HepG2 (cell line): ENCODE measurements at regions not wholly inside any gene's neighbourhood (a gene's known extent, or its start where the extent isn't known, plus 50 kb on each side); places are given as distances from the start of the nearest gene placed in this dataset.

Experiments used
- ATAC-seq: fragments of 200-7000 bp; cut with Tn5 transposase; 3 replicates; pipeline ENCODE4 v1.9.1; 2020; ENCODE audit warnings: mild to moderate bottlenecking, moderate library complexity
- BruUV-seq: library from RNA; stranded (reverse); fragments of 400-500 nt; replicated peaks from 2 replicates; lab custom pipeline; 2021; lab: Mats Ljungman, UMichigan
- CTCF ChIA-PET: fragments of 300-600 bp; formaldehyde crosslinking; extraction: SDS; loops from one replicate; lab custom pipeline; 2021; ENCODE audit warnings: low total read pairs, inconsistent platforms, low intra/inter-chr PET ratio; lab: Yijun Ruan, JAX
- POLR2A ChIA-PET: fragments of 350-600 bp; sonication (Branson Sonifier 250); formaldehyde crosslinking; loops from one replicate; lab custom pipeline; 2020; ENCODE audit warnings: antibody characterized with exemption, inconsistent platforms; lab: Yijun Ruan, JAX
- DNase-seq: peaks from one replicate; pipeline ENCODE4 v3.0.0-alpha.2; 2015; ENCODE audit warnings: low spot score
- FAIRE-seq: peaks from 3 replicates; lab custom pipeline; 2011; peaks lifted over from hg19 to GRCh38; lab: Jason Lieb, UNC
- H2AFZ ChIP-seq: one replicate; pipeline ENCODE4 v1.6.1; 2011; ENCODE audit warnings: low read length, inconsistent platforms
- H3K27ac ChIP-seq: fragments of 300-600 bp; 3 replicates; pipeline ENCODE4 v1.8.0; 2011; ENCODE audit warnings: mixed run types, mild to moderate bottlenecking, mixed read lengths, low read length, inconsistent platforms; ENCODE audit not compliant: insufficient read depth; ENCODE audit errors: extremely low read length
- H3K27me3 ChIP-seq, 2 experiments: fragments of 200-600 bp in 1 of 2; 2 replicates in 1 of 2; 3 replicates in 1 of 2; pipeline versions ENCODE4 v1.6.0 to v1.8.0; 2011; ENCODE audit warnings: low read length in 2 of 2, mild to moderate bottlenecking in 2 of 2, moderate library complexity in 2 of 2, inconsistent platforms in 1 of 2; ENCODE audit not compliant: insufficient read depth in 2 of 2, control insufficient read depth in 1 of 2
- H3K36me3 ChIP-seq, 2 experiments: fragments of 200-600 bp in 1 of 2; replicated peaks in 1 of 2; 2 replicates in 1 of 2; 3 replicates in 1 of 2; pipeline versions ENCODE4 v1.5.1 to v1.8.0; 2011; ENCODE audit warnings: low read length in 2 of 2, inconsistent platforms in 1 of 2; ENCODE audit not compliant: insufficient read depth in 2 of 2, control insufficient read depth in 1 of 2
- H3K4me1 ChIP-seq: 2 replicates; pipeline ENCODE4 v1.5.1; 2012; ENCODE audit warnings: low read length, inconsistent platforms; ENCODE audit not compliant: insufficient read depth
- H3K4me2 ChIP-seq: 2 replicates; pipeline ENCODE4 v1.6.0; 2011; ENCODE audit warnings: low read depth, low read length, inconsistent platforms
- H3K4me3 ChIP-seq, 3 experiments: fragments of 200-600 bp in 1 of 3; sonication (generic), shearing (Covaris generic) in 1 of 3; replicated peaks in 1 of 3; 2 replicates each; pipeline ENCODE4 v1.5.1; 2011 to 2016; ENCODE audit warnings: low read length in 3 of 3, inconsistent platforms in 2 of 3, low read depth in 2 of 3, mild to moderate bottlenecking in 2 of 3, control low read depth in 1 of 3, mixed read lengths in 1 of 3; ENCODE audit not compliant: insufficient read depth in 1 of 3
- H3K79me2 ChIP-seq: one replicate; pipeline ENCODE4 v1.6.1; 2011; ENCODE audit warnings: low read length, inconsistent platforms; ENCODE audit not compliant: insufficient read depth
- H3K9ac ChIP-seq: 2 replicates; pipeline ENCODE4 v1.6.0; 2011; ENCODE audit warnings: mild to moderate bottlenecking, low read depth, low read length, inconsistent platforms; ENCODE audit not compliant: insufficient read depth
- H3K9me3 ChIP-seq: 2 replicates; pipeline ENCODE4 v1.5.1; 2012; ENCODE audit warnings: mild to moderate bottlenecking, low read length
- H4K20me1 ChIP-seq: 2 replicates; pipeline ENCODE4 v1.6.0; 2011; ENCODE audit warnings: inconsistent platforms, mild to moderate bottlenecking, low read length, moderate library complexity; ENCODE audit not compliant: insufficient read depth
- ADNP ChIP-seq: sonication (generic); formaldehyde crosslinking; IDR thresholded peaks from 2 replicates; pipeline ENCODE4 v1.4.0; 2020; ENCODE audit warnings: missing genetic modification reagents
- FOXK2 ChIP-seq: fragments of 450-650 bp; IDR thresholded peaks from 2 replicates; pipeline ENCODE4 v1.6.1; 2016
- GLI4 ChIP-seq: sonication (generic); formaldehyde crosslinking; IDR thresholded peaks from 2 replicates; pipeline ENCODE4 v1.5.1; 2020; ENCODE audit warnings: missing genetic modification reagents, mild to moderate bottlenecking, moderate library complexity, borderline replicate concordance
- JARID2 ChIP-seq: sonication (generic); formaldehyde crosslinking; IDR thresholded peaks from 2 replicates; pipeline ENCODE4 v1.8.1; 2023; ENCODE audit warnings: missing genetic modification reagents, inconsistent platforms; ENCODE audit not compliant: insufficient replicate concordance
- JUND ChIP-seq: sonication (generic); formaldehyde crosslinking; IDR thresholded peaks from 2 replicates; pipeline ENCODE4 v1.8.0; 2022; ENCODE audit warnings: mild to moderate bottlenecking, missing genetic modification reagents
- ZFX ChIP-seq: sonication (generic); formaldehyde crosslinking; IDR thresholded peaks from 2 replicates; pipeline ENCODE4 v1.4.0; 2020; ENCODE audit warnings: mild to moderate bottlenecking, low read depth, missing genetic modification reagents, moderate library complexity
- ZNF543 ChIP-seq: sonication (generic); formaldehyde crosslinking; IDR thresholded peaks from 2 replicates; pipeline ENCODE4 v1.4.0; 2020; ENCODE audit warnings: mild to moderate bottlenecking, missing genetic modification reagents
- ZNF768 ChIP-seq: sonication (generic); formaldehyde crosslinking; IDR thresholded peaks from 2 replicates; pipeline ENCODE4 v1.4.0; 2020; ENCODE audit warnings: missing genetic modification reagents
- ZSCAN21 ChIP-seq: sonication (generic); formaldehyde crosslinking; IDR thresholded peaks from 2 replicates; pipeline ENCODE4 v1.8.0; 2022; ENCODE audit warnings: mild to moderate bottlenecking, missing genetic modification reagents, moderate library complexity, borderline replicate concordance
- in situ Hi-C: cut with HindIII; loops from 2 replicates; pipeline ENCODE4 v1.10.0; 2017; ENCODE audit warnings: low pct_unique_long_range_greater_than_20kb; ENCODE audit not compliant: extremely low pct_ligation_motif_present
- intact Hi-C: fragments of 100-400 bp; cut with micrococcal nuclease; formaldehyde crosslinking; loops from one replicate; pipeline ENCODE4 v1.10.0; 2022; ENCODE audit not compliant: unreplicated experiment
- TF ChIP-seq, protein P1 (sequence below), 2 experiments: sonication (generic) in 1 of 2; formaldehyde crosslinking in 1 of 2; IDR thresholded peaks; 2 replicates each; pipeline versions ENCODE4 v1.6.1 to v1.9.0; 2014 to 2022; ENCODE audit warnings: antibody characterized with exemption in 1 of 2, borderline replicate concordance in 1 of 2, inconsistent platforms in 1 of 2, low read depth in 1 of 2, missing genetic modification reagents in 1 of 2
- TF ChIP-seq, protein P2 (sequence below): sonication (generic); formaldehyde crosslinking; IDR thresholded peaks from 2 replicates; pipeline ENCODE4 v1.8.0; 2022; ENCODE audit warnings: mild to moderate bottlenecking, missing genetic modification reagents, moderate library complexity
- TF ChIP-seq, protein P3 (sequence below): sonication (generic); formaldehyde crosslinking; IDR thresholded peaks from 2 replicates; pipeline ENCODE4 v1.8.1; 2023; ENCODE audit warnings: mild to moderate bottlenecking, moderate library complexity, missing genetic modification reagents
- TF ChIP-seq, protein P4 (sequence below): sonication (generic); formaldehyde crosslinking; IDR thresholded peaks from 2 replicates; pipeline ENCODE4 v1.4.0; 2020; ENCODE audit warnings: missing genetic modification reagents, mild to moderate bottlenecking, borderline replicate concordance

DNA sequence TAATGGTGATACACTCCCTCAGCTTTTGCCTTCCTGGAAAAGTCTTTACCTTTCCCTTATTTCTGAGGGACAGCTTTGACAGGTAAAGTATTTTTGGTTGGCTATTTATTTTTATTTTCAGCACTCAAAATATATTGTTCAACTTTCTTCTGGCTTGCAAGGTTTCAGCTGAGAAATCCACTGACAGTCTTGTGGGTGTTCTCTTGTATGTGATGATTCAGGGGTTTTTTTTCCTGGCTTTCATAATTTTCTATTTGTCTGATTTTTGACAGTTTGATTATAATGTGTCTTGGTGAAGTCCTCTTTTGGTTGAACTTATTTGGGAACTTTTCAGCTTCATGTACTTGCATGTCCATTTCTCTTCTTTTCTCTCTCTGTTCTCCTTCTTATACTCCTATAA is 73.7 kb upstream of the OTOGL start:
- no peaks in the 10 kb centered on the region for H3K4me1 ChIP-seq
- no peaks in the 10 kb centered on the region for H3K27me3 ChIP-seq
- intact Hi-C loops (no loop called here), in situ Hi-C loops (no loop called here)
- no peak overlapping the region for H3K27ac ChIP-seq
- no peak for DNase-seq
- no peaks in the 10 kb centered on the region for H4K20me1 ChIP-seq
- H3K9me3 ChIP-seq: no peaks in the 10 kb centered on the region
- FAIRE-seq: no peak
- H3K4me3 ChIP-seq: no peak overlapping the region
- BruUV-seq: no TSS peak
- ChIA-PET CTCF (no interaction called here), POLR2A (no interaction called here)
- TF ChIP-seq GLI4 (CRISPR knock-in tag): no peak
- TF ChIP-seq ZSCAN21 (CRISPR knock-in tag): no peak
- TF ChIP-seq FOXK2: no peak
- TF ChIP-seq, protein P1, sequence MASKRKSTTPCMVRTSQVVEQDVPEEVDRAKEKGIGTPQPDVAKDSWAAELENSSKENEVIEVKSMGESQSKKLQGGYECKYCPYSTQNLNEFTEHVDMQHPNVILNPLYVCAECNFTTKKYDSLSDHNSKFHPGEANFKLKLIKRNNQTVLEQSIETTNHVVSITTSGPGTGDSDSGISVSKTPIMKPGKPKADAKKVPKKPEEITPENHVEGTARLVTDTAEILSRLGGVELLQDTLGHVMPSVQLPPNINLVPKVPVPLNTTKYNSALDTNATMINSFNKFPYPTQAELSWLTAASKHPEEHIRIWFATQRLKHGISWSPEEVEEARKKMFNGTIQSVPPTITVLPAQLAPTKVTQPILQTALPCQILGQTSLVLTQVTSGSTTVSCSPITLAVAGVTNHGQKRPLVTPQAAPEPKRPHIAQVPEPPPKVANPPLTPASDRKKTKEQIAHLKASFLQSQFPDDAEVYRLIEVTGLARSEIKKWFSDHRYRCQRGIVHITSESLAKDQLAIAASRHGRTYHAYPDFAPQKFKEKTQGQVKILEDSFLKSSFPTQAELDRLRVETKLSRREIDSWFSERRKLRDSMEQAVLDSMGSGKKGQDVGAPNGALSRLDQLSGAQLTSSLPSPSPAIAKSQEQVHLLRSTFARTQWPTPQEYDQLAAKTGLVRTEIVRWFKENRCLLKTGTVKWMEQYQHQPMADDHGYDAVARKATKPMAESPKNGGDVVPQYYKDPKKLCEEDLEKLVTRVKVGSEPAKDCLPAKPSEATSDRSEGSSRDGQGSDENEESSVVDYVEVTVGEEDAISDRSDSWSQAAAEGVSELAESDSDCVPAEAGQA (IDR thresholded peaks at IDR 0.05; ENCODE audit: low read depth): no peak
- TF ChIP-seq, protein P1 (CRISPR knock-in tag; IDR thresholded peaks at IDR 0.05; ENCODE audit: borderline replicate concordance): no peak
- no peak for TF ChIP-seq ADNP (CRISPR knock-in tag)
- TF ChIP-seq JUND (CRISPR knock-in tag): no peak
- TF ChIP-seq, protein P2, sequence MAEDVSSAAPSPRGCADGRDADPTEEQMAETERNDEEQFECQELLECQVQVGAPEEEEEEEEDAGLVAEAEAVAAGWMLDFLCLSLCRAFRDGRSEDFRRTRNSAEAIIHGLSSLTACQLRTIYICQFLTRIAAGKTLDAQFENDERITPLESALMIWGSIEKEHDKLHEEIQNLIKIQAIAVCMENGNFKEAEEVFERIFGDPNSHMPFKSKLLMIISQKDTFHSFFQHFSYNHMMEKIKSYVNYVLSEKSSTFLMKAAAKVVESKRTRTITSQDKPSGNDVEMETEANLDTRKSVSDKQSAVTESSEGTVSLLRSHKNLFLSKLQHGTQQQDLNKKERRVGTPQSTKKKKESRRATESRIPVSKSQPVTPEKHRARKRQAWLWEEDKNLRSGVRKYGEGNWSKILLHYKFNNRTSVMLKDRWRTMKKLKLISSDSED: no peak
- no peak for TF ChIP-seq ZNF768 (CRISPR knock-in tag)
- no peak for TF ChIP-seq JARID2 (CRISPR knock-in tag)
- TF ChIP-seq, protein P3, sequence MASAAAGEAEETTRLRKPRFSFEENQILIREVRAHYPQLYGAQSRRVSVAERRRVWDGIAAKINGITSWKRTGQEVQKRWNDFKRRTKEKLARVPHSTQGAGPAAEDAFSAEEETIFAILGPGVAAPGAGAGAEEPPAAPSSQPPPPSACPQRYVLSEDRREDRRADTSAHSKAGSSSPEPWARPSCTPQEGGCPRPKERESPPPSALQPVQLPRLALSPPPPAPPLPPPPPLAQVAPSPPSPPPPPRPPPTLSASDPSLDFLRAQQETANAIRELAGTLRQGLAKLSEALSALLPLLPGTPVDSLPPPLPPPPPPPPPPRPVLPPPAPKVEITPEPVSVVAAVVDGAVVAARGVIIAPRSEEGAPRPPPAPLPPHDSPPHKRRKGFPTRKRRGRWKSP (CRISPR knock-in tag): no peak
- no peak for TF ChIP-seq ZNF543 (CRISPR knock-in tag)
- TF ChIP-seq ZFX (CRISPR knock-in tag): no peak
- TF ChIP-seq, protein P4, sequence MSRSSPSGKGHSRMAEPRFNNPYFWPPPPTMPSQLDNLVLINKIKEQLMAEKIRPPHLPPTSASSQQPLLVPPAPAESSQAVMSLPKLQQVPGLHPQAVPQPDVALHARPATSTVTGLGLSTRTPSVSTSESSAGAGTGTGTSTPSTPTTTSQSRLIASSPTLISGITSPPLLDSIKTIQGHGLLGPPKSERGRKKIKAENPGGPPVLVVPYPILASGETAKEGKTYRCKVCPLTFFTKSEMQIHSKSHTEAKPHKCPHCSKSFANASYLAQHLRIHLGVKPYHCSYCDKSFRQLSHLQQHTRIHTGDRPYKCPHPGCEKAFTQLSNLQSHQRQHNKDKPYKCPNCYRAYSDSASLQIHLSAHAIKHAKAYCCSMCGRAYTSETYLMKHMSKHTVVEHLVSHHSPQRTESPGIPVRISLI (CRISPR knock-in tag): no peak
- no peak overlapping the region for H3K4me2 ChIP-seq
- no peak overlapping the region for H3K9ac ChIP-seq
- H3K36me3 ChIP-seq: no peaks in the 10 kb centered on the region
- ATAC-seq: no peak
- H2AFZ ChIP-seq: no peak overlapping the region
- H3K79me2 ChIP-seq: no peaks in the 10 kb centered on the region
